Stimulated activated CD8-positive, alpha-beta memory T cell treated with anti-CD3 and anti-CD28 coated beads, Interleukin-4, amount 100 ng/mL, for 24 hours (primary cell): ENCODE measurements at regions not wholly inside any gene's neighbourhood (a gene's known extent, or its start where the extent isn't known, plus 50 kb on each side); places are given as distances from the start of the nearest gene placed in this dataset.

Experiments used
- DNase-seq: peaks from one replicate; pipeline ENCODE4 v3.0.0-alpha.2; 2020; ENCODE audit warnings: low read depth

GRCh38 chr2:204328373-204328772 is 216.9 kb upstream of the PARD3B start:
- DNase-seq, result no peak

- DNase-seq, result no peak
These were observed 216.3 kb upstream of the PARD3B start for GRCh38 chr2:204329016-204329415.

- DNase-seq, result no peak
These were observed 215.7 kb upstream of the PARD3B start for GRCh38 chr2:204329532-204329931.

GRCh38 chr2:204331180-204331579 is 214.1 kb upstream of the PARD3B start:
- DNase-seq, result no peak

GRCh38 chr2:204331988-204332387 is 213.3 kb upstream of the PARD3B start:
- DNase-seq, result no peak

GRCh38 chr2:204332706-204333105 is 212.6 kb upstream of the PARD3B start:
- DNase-seq, result no peak

- DNase-seq, result no peak
These were observed 211.4 kb upstream of the PARD3B start for GRCh38 chr2:204333861-204334260.

- no peak for DNase-seq
These were observed 209.7 kb upstream of the PARD3B start for GRCh38 chr2:204335451-204336058.

- no peak for DNase-seq
These were observed 209.0 kb upstream of the PARD3B start for GRCh38 chr2:204336153-204336744.

- no peak for DNase-seq
These were observed 207.6 kb upstream of the PARD3B start for GRCh38 chr2:204337638-204338037.

GRCh38 chr2:204339212-204339715 is 206.0 kb upstream of the PARD3B start:
- no peak for DNase-seq

- DNase-seq, result no peak
These were observed 204.8 kb upstream of the PARD3B start for GRCh38 chr2:204340511-204340910.

- DNase-seq, result no peak
These were observed 203.4 kb upstream of the PARD3B start for GRCh38 chr2:204341887-204342276.

- DNase-seq, result no peak
These were observed 201.6 kb upstream of the PARD3B start for GRCh38 chr2:204343685-204344084.

GRCh38 chr2:204344119-204344518 is 201.2 kb upstream of the PARD3B start:
- DNase-seq, result no peak

GRCh38 chr2:204346906-204347305 is 198.4 kb upstream of the PARD3B start:
- no peak for DNase-seq

GRCh38 chr2:204353823-204354222 is 191.5 kb upstream of the PARD3B start:
- no peak for DNase-seq

- DNase-seq, result no peak
These were observed 190.8 kb upstream of the PARD3B start for GRCh38 chr2:204354442-204354856.

- no peak for DNase-seq
These were observed 189.6 kb upstream of the PARD3B start for GRCh38 chr2:204355688-204356087.

GRCh38 chr2:204356151-204356641 is 189.1 kb upstream of the PARD3B start:
- DNase-seq, result no peak

- no peak for DNase-seq
These were observed 188.0 kb upstream of the PARD3B start for GRCh38 chr2:204357286-204357685.

- no peak for DNase-seq
These were observed 186.2 kb upstream of the PARD3B start for GRCh38 chr2:204359076-204359475.

GRCh38 chr2:204360218-204361007 is 184.9 kb upstream of the PARD3B start:
- no peak for DNase-seq
